ENCODE measurements at regions not wholly inside any gene's neighbourhood (a gene's known extent, or its start where the extent isn't known, plus 50 kb on each side); places are given as distances from the start of the nearest gene placed in this dataset.
"Not testable (repeated sequence)": the region's sequence is repeated elsewhere in the genome, so short reads cannot be mapped to it uniquely, and the experiment has no call there.

- Histone ChIP-seq H3K9me2 (replicated peaks; ENCODE audit: insufficient read depth, low read length) (no peaks in the 10 kb centered on the region), H3K4me1 (ENCODE audit: low read length) (no peaks in the 10 kb centered on the region), H3K36me3 (replicated peaks; ENCODE audit: insufficient read depth, low read length) (no peaks in the 10 kb centered on the region), H4K20me1 (ENCODE audit: insufficient read depth, low read length) (no peaks in the 10 kb centered on the region), H3K9ac (ENCODE audit: low read length) (no peak overlapping the region), H3K27ac (ENCODE audit: low read length) (no peak overlapping the region), H3K79me2 (ENCODE audit: low read length) (no peaks in the 10 kb centered on the region), H3K27me3 (replicated peaks; ENCODE audit: insufficient read depth, low read length) (no peaks in the 10 kb centered on the region), H3K9me3 (replicated peaks; ENCODE audit: insufficient read depth, low read length) (no peaks in the 10 kb centered on the region), H3K4me3 (ENCODE audit: low read length) (no peak overlapping the region), H2AFZ (ENCODE audit: low read length) (no peak overlapping the region), H3K4me2 (ENCODE audit: low read depth, low read length) (no peak overlapping the region), H3F3A (ENCODE audit: insufficient read depth, low read length) (no peaks in the 10 kb centered on the region)
- TF ChIP-seq CTCF (IDR thresholded peaks at IDR 0.05; ENCODE audit: low read length): no peak
- no peak for TF ChIP-seq EZH2 (optimal IDR thresholded peaks at IDR 0.05; ENCODE audit: low read depth, low read length)
- TF ChIP-seq EZH2phosphoT487 (IDR thresholded peaks at IDR 0.05; ENCODE audit: low read length): no peak
- no peak for DNase-seq
These were observed 65.1 kb upstream of the ALOX12 start for GRCh38 chr17:6930749-6931148.

- not testable (repeated sequence) for H3K27ac ChIP-seq (ENCODE audit: low read length); H3K9me3 ChIP-seq (replicated peaks; ENCODE audit: insufficient read depth, low read length); H3K27me3 ChIP-seq (replicated peaks; ENCODE audit: insufficient read depth, low read length); H2AFZ ChIP-seq (ENCODE audit: low read length); H3K4me2 ChIP-seq (ENCODE audit: low read depth, low read length); H3K9me2 ChIP-seq (replicated peaks; ENCODE audit: insufficient read depth, low read length); H3K79me2 ChIP-seq (ENCODE audit: low read length); H4K20me1 ChIP-seq (ENCODE audit: insufficient read depth, low read length); H3K4me1 ChIP-seq (ENCODE audit: low read length); H3K4me3 ChIP-seq (ENCODE audit: low read length); H3F3A ChIP-seq (ENCODE audit: insufficient read depth, low read length); DNase-seq; H3K36me3 ChIP-seq (replicated peaks; ENCODE audit: insufficient read depth, low read length); H3K9ac ChIP-seq (ENCODE audit: low read length)
These were observed 61.3 kb upstream of the ALOX12 start for GRCh38 chr17:6934544-6934943.

- H3K27me3 ChIP-seq (replicated peaks; ENCODE audit: insufficient read depth, low read length): no peaks in the 10 kb centered on the region
- no peaks in the 10 kb centered on the region for H3K9me3 ChIP-seq (replicated peaks; ENCODE audit: insufficient read depth, low read length)
- H3K27ac ChIP-seq (ENCODE audit: low read length): 0 out of 2 replicates have a peak overlapping the region, but pooled peaks have one; percentile 10
- no peaks in the 10 kb centered on the region for H4K20me1 ChIP-seq (ENCODE audit: insufficient read depth, low read length)
- no peak overlapping the region for H3K9ac ChIP-seq (ENCODE audit: low read length)
- TF ChIP-seq EZH2 (optimal IDR thresholded peaks at IDR 0.05; ENCODE audit: low read depth, low read length) (no peak), CTCF (IDR thresholded peaks at IDR 0.05; ENCODE audit: low read length) (no peak), EZH2phosphoT487 (IDR thresholded peaks at IDR 0.05; ENCODE audit: low read length) (no peak)
- H3K4me3 ChIP-seq (ENCODE audit: low read length): peak overlapping the region; percentile 36
- H3F3A ChIP-seq (ENCODE audit: insufficient read depth, low read length): 0 out of 2 replicates have a peak, but pooled peaks cover 3% of the 10 kb centered on the region
- peak; percentile 16 for DNase-seq
- H3K4me2 ChIP-seq (ENCODE audit: low read depth, low read length): peak overlapping the region; percentile 30
- H3K9me2 ChIP-seq (replicated peaks; ENCODE audit: insufficient read depth, low read length): no peaks in the 10 kb centered on the region
- no peaks in the 10 kb centered on the region for H3K36me3 ChIP-seq (replicated peaks; ENCODE audit: insufficient read depth, low read length)
- no peaks in the 10 kb centered on the region for H3K79me2 ChIP-seq (ENCODE audit: low read length)
- H3K4me1 ChIP-seq (ENCODE audit: low read length): no peaks in the 10 kb centered on the region
- H2AFZ ChIP-seq (ENCODE audit: low read length): no peak overlapping the region
These were observed 59.4 kb upstream of the ALOX12 start for GRCh38 chr17:6936370-6937028.

GRCh38 chr17:6938637-6939036 lies 57.2 kb upstream of the ALOX12 start:
- TF ChIP-seq CTCF (IDR thresholded peaks at IDR 0.05; ENCODE audit: low read length) (no peak), EZH2 (optimal IDR thresholded peaks at IDR 0.05; ENCODE audit: low read depth, low read length) (no peak), EZH2phosphoT487 (IDR thresholded peaks at IDR 0.05; ENCODE audit: low read length) (no peak)
- Histone ChIP-seq H3K27ac (ENCODE audit: low read length) (no peak overlapping the region), H3K4me1 (ENCODE audit: low read length) (no peaks in the 10 kb centered on the region), H3K9ac (ENCODE audit: low read length) (no peak overlapping the region), H4K20me1 (ENCODE audit: insufficient read depth, low read length) (no peaks in the 10 kb centered on the region), H3K9me3 (replicated peaks; ENCODE audit: insufficient read depth, low read length) (no peaks in the 10 kb centered on the region), H2AFZ (ENCODE audit: low read length) (no peak overlapping the region), H3K4me3 (ENCODE audit: low read length) (no peak overlapping the region), H3K9me2 (replicated peaks; ENCODE audit: insufficient read depth, low read length) (no peaks in the 10 kb centered on the region), H3K79me2 (ENCODE audit: low read length) (no peaks in the 10 kb centered on the region), H3F3A (ENCODE audit: insufficient read depth, low read length) (0 out of 2 replicates have a peak, but pooled peaks cover 3% of the 10 kb centered on the region), H3K36me3 (replicated peaks; ENCODE audit: insufficient read depth, low read length) (no peaks in the 10 kb centered on the region), H3K27me3 (replicated peaks; ENCODE audit: insufficient read depth, low read length) (no peaks in the 10 kb centered on the region), H3K4me2 (ENCODE audit: low read depth, low read length) (no peak overlapping the region)
- no peak for DNase-seq

All from MM.1S (cell line).